ENCODE measurements at regions not wholly inside any gene's neighbourhood (a gene's known extent, or its start where the extent isn't known, plus 50 kb on each side); places are given as distances from the start of the nearest gene placed in this dataset.
A peak's percentile ranks its signal among the peaks of the same experiment; 100 is the strongest.

- TF ChIP-seq MAFF (IDR thresholded peaks at IDR 0.05; ENCODE audit: low read depth, low read length), result no peak
- no peak for TF ChIP-seq ZNF253 (CRISPR knock-in tag; IDR thresholded peaks at IDR 0.05; ENCODE audit: borderline replicate concordance)
- TF ChIP-seq SMC3 (IDR thresholded peaks at IDR 0.05; ENCODE audit: low read length), result peak; percentile 36; the same call in 1 of the 2 replicates
- no peak for TF ChIP-seq MZF1 (CRISPR knock-in tag; IDR thresholded peaks at IDR 0.05; ENCODE audit: borderline replicate concordance)
- TF ChIP-seq ZBTB21 (CRISPR knock-in tag; IDR thresholded peaks at IDR 0.05), result no peak
- no peak for TF ChIP-seq REST (IDR thresholded peaks at IDR 0.05; ENCODE audit: borderline replicate concordance in 1 of 2, low read depth in 1 of 2, low read length in 2 of 2)
- TF ChIP-seq ZNF768 (CRISPR knock-in tag; IDR thresholded peaks at IDR 0.05), result no peak
Observed at GRCh38 chr18:70931942-70932814, 643.3 kb downstream of the SOCS6 start.

Data from HepG2 (cell line).